Spleen (tissue), 7 donors: ENCODE measurements at regions not wholly inside any gene's neighbourhood (a gene's known extent, or its start where the extent isn't known, plus 50 kb on each side); places are given as distances from the start of the nearest gene placed in this dataset.

Experiments
- CTCF ChIP-seq, 11 experiments: fragments of 200-600 bp in 7 of 11; fragments of 450-650 bp in 4 of 11; sonication (generic) in 4 of 11; IDR thresholded peaks in 8 of 11; conservative IDR thresholded peaks in 3 of 11; 1 replicate in 7 of 11; 2 replicates in 4 of 11; pipeline versions ENCODE4 v1.4.0 to v1.8.0; 2016 to 2021; ENCODE audit warnings: antibody characterized with exemption in 11 of 11, inconsistent platforms in 4 of 11, mild to moderate bottlenecking in 1 of 11
- POLR2A ChIP-seq, 3 donors: fragments of 450-650 bp; IDR thresholded peaks; one replicate each; pipeline ENCODE4 v1.5.1; 2017; ENCODE audit warnings: antibody characterized with exemption in 3 of 3, mild to moderate bottlenecking in 1 of 3
- POLR2AphosphoS5 ChIP-seq, 3 donors: sonication (generic); formaldehyde crosslinking; IDR thresholded peaks; one replicate each; pipeline ENCODE4 v1.5.1; 2017; ENCODE audit warnings: antibody characterized with exemption in 3 of 3
- donor health status: DM: no; HTN: no; CAD: no; lungs with moderate emphysema.
- donor health status: DM: no; HTN: no; CAD: no.
- donor health status: DM: no; HTN: no; CAD: no.

DNA sequence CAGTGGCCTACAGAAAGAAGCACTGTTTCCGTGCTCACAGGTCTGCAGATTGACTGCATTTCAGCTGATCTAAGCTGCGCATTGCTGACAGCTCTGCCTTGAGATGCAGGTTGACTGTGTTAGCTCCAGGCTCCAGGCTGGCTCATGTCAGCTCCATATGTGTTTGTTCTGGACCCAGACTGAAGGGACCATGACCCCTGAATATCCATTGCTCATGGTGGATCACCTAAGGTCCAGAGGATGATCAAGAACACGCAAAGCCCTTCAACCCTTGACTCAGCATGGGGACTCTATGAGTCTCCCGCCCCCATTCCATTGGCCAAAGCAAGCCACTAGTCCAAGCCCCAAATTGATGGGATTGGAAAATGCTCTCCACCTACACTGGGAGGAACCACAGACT is 239.3 kb upstream of the C16orf82 start:
- TF ChIP-seq POLR2A (IDR thresholded peaks at IDR 0.05) = no peak
- TF ChIP-seq POLR2AphosphoS5 (IDR thresholded peaks at IDR 0.05) = no peak
- TF ChIP-seq CTCF (IDR thresholded peaks at IDR 0.05 in 8 of 11, conservative IDR thresholded peaks at IDR 0.05 in 3 of 11) = no peak
